Transverse colon (tissue), 4 donors: ENCODE measurements at regions not wholly inside any gene's neighbourhood (a gene's known extent, or its start where the extent isn't known, plus 50 kb on each side); places are given as distances from the start of the nearest gene placed in this dataset.

Experiments
- DNase-seq: peaks from one replicate; pipeline ENCODE4 v3.0.0-alpha.2; 2019
- H3K27ac ChIP-seq, 4 donors: fragments of 200-600 bp; sonication (generic); 2 replicates each; pipeline ENCODE4 v1.5.1; 2016 to 2018; ENCODE audit warnings: inconsistent platforms in 4 of 4
- H3K27me3 ChIP-seq: fragments of 200-600 bp; sonication (generic); 2 replicates; pipeline ENCODE4 v1.5.1; 2017; ENCODE audit warnings: inconsistent platforms
- H3K36me3 ChIP-seq, 4 donors: fragments of 200-600 bp; sonication (generic); 2 replicates each; pipeline ENCODE4 v1.5.1; 2017 to 2019; ENCODE audit warnings: inconsistent platforms in 4 of 4
- H3K4me1 ChIP-seq, 4 donors: fragments of 200-600 bp; sonication (generic); 2 replicates each; pipeline ENCODE4 v1.5.1; 2017 to 2020; ENCODE audit warnings: inconsistent platforms in 4 of 4
- H3K4me3 ChIP-seq, 4 donors: fragments of 200-600 bp; sonication (generic); 1 replicate in 1 of 4; 2 replicates in 3 of 4; pipeline versions ENCODE4 v1.5.1 to v1.6.1; 2017 to 2019; ENCODE audit warnings: inconsistent platforms in 4 of 4
- H3K9me3 ChIP-seq, 2 donors: fragments of 200-600 bp; sonication (generic); 2 replicates each; pipeline ENCODE4 v1.5.1; 2017 to 2019; ENCODE audit warnings: inconsistent platforms in 2 of 2
- EP300 ChIP-seq: sonication (generic); formaldehyde crosslinking; IDR thresholded peaks from one replicate; pipeline ENCODE4 v1.6.1; 2017; ENCODE audit warnings: antibody characterized with exemption, low read depth
- POLR2A ChIP-seq: fragments of 450-650 bp; IDR thresholded peaks from one replicate; pipeline ENCODE4 v1.6.1; 2016; ENCODE audit warnings: antibody characterized with exemption, mild to moderate bottlenecking, moderate library complexity
- POLR2AphosphoS5 ChIP-seq, 3 donors: sonication (generic); formaldehyde crosslinking; IDR thresholded peaks; one replicate each; pipeline ENCODE4 v1.6.1; 2016; ENCODE audit warnings: antibody characterized with exemption in 3 of 3
- WGBS, 2 donors: methylation state at CpG; one replicate each; pipeline ENCODE4 v1.1.5; 2018; ENCODE audit warnings: low coverage in 1 of 2; 5-methylcytosine and 5-hydroxymethylcytosine counted together
- in situ Hi-C, 4 donors: fragments of 200-750 bp; cut with MboI; loops; one replicate each; pipeline versions ENCODE4 v1.15.0 to v1.15.1; 2017; ENCODE audit warnings: low sequenced_read_pairs in 3 of 4, low pct_ligation_motif_present in 1 of 4, low pct_unique_long_range_greater_than_20kb in 1 of 4
- intact Hi-C: fragments of 100-400 bp; cut with DNase I; formaldehyde crosslinking; loops from one replicate; pipeline ENCODE4 v1.15.1; 2023; ENCODE audit warnings: low total_unique reads
- TF ChIP-seq, protein P1 (sequence below), 5 experiments: fragments of 200-600 bp in 3 of 5; fragments of 450-650 bp in 2 of 5; sonication (generic) in 3 of 5; IDR thresholded peaks; 1 replicate in 2 of 5; 2 replicates in 3 of 5; pipeline ENCODE4 v1.5.1; 2016 to 2017; ENCODE audit warnings: antibody characterized with exemption in 5 of 5, inconsistent platforms in 3 of 5, mild to moderate bottlenecking in 2 of 5, moderate library complexity in 1 of 5

DNA sequence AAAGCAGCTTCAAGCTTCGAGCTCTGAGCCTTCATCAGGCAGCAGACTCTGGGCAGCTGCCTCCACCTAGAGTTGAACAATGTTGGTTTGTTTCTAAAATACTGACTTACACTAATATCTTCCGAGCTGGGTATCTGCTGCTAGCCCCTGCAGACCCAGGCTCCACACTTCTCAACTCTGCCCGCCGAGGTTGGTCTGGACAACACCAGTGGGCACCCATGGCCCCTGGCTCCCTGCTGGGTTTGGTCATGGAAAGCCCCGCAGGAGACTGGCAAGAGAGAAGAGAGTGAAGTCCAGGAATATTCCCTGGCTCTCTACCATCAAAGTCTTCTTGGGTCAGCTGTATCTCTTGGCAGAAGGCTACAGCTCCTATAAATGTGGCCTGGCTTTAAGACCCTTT, 214.2 kb upstream of the TMEM132C start:
- Histone ChIP-seq H3K4me1 (no peaks in the 10 kb centered on the region), H3K27ac (no peak overlapping the region), H3K9me3 (no peaks in the 10 kb centered on the region), H3K36me3 (no peaks in the 10 kb centered on the region), H3K4me3 (no peak overlapping the region), H3K27me3 (no peaks in the 10 kb centered on the region)
- no peak for DNase-seq
- WGBS, 2 donors: 88% methylated on average over 5 of the region's 5 CpGs; no CpG with 5 or more reads in 1 of the 2 donors
- no peak for TF ChIP-seq EP300
- no peak for TF ChIP-seq POLR2AphosphoS5 (IDR thresholded peaks at IDR 0.05)
- no peak for TF ChIP-seq POLR2A
- TF ChIP-seq, protein P1, sequence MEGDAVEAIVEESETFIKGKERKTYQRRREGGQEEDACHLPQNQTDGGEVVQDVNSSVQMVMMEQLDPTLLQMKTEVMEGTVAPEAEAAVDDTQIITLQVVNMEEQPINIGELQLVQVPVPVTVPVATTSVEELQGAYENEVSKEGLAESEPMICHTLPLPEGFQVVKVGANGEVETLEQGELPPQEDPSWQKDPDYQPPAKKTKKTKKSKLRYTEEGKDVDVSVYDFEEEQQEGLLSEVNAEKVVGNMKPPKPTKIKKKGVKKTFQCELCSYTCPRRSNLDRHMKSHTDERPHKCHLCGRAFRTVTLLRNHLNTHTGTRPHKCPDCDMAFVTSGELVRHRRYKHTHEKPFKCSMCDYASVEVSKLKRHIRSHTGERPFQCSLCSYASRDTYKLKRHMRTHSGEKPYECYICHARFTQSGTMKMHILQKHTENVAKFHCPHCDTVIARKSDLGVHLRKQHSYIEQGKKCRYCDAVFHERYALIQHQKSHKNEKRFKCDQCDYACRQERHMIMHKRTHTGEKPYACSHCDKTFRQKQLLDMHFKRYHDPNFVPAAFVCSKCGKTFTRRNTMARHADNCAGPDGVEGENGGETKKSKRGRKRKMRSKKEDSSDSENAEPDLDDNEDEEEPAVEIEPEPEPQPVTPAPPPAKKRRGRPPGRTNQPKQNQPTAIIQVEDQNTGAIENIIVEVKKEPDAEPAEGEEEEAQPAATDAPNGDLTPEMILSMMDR (IDR thresholded peaks at IDR 0.05): no peak
- intact Hi-C loops: no loop called here
- in situ Hi-C loops: loop anchor here in 1 of 4 donors (25.0 kb wide), 1 partner anchor 365 kb away; no protein-coding TSS in a partner anchor

GRCh38 chr12:128055567-128055966, 211.4 kb upstream of the TMEM132C start:
- no peaks in the 10 kb centered on the region for H3K36me3 ChIP-seq
- H3K27ac ChIP-seq: no peak overlapping the region
- WGBS, 2 donors: 87 to 100% methylated on average over 2 to 6 of the region's 6 CpGs
- no peak overlapping the region for H3K4me3 ChIP-seq
- no peaks in the 10 kb centered on the region for H3K27me3 ChIP-seq
- DNase-seq: no peak
- TF ChIP-seq EP300: no peak
- no peaks in the 10 kb centered on the region for H3K4me1 ChIP-seq
- H3K9me3 ChIP-seq: no peaks in the 10 kb centered on the region
- intact Hi-C loops: no loop called here
- in situ Hi-C loops: loop anchor here in 1 of 4 donors (25.0 kb wide), 1 partner anchor 368 kb away; no protein-coding TSS in a partner anchor

GRCh38 chr12:128056136-128056801, 210.7 kb upstream of the TMEM132C start:
- H3K36me3 ChIP-seq: no peaks in the 10 kb centered on the region
- TF ChIP-seq EP300 (no peak), POLR2AphosphoS5 (IDR thresholded peaks at IDR 0.05) (no peak), POLR2A (no peak)
- TF ChIP-seq, protein P1 (IDR thresholded peaks at IDR 0.05): no peak
- H3K4me3 ChIP-seq: no peak overlapping the region
- H3K27ac ChIP-seq: no peak overlapping the region
- intact Hi-C loops (no loop called here), in situ Hi-C loops (loop anchor here in 1 of 4 donors (25.0 kb wide), 1 partner anchor 369 kb away; no protein-coding TSS in a partner anchor)
- no peaks in the 10 kb centered on the region for H3K4me1 ChIP-seq
- H3K27me3 ChIP-seq: no peaks in the 10 kb centered on the region
- no peaks in the 10 kb centered on the region for H3K9me3 ChIP-seq
- no peak for DNase-seq
- WGBS, 2 donors: 80% methylated on average over 10 of the region's 10 CpGs; no CpG with 5 or more reads in 1 of the 2 donors

DNA sequence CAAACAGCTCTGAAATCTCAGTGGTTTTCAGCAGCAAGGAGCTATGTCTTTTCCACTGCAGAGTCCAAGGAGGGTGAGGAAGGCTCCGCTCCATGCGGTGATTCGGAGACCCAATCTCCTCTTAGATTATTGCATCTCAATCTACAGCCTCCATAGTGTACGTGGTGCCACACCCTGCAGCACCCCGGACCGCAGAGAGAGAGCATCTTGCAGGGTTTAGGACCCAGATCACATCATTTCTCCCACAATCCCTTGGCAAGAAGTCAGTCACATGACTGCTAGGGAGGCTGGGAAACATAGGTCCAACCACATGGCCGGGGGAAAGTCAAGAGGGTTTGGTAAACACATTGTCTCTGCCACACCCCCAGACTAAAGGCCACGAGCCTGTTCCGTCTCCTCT, 209.4 kb upstream of the TMEM132C start:
- TF ChIP-seq, protein P1 (IDR thresholded peaks at IDR 0.05): no peak
- TF ChIP-seq POLR2A (no peak), EP300 (no peak), POLR2AphosphoS5 (IDR thresholded peaks at IDR 0.05) (no peak)
- Histone ChIP-seq H3K9me3 (no peaks in the 10 kb centered on the region), H3K4me3 (no peak overlapping the region), H3K4me1 (no peaks in the 10 kb centered on the region), H3K36me3 (no peaks in the 10 kb centered on the region), H3K27me3 (no peaks in the 10 kb centered on the region), H3K27ac (no peak overlapping the region)
- WGBS, 2 donors: 81 to 98% methylated on average over 6 to 9 of the region's 9 CpGs
- in situ Hi-C loops: loop anchor here in 1 of 4 donors (25.0 kb wide), 1 partner anchor 370 kb away; no protein-coding TSS in a partner anchor
- intact Hi-C loops: no loop called here
- no peak for DNase-seq
